GM23338 (cell line): ENCODE measurements at regions not wholly inside any gene's neighbourhood (a gene's known extent, or its start where the extent isn't known, plus 50 kb on each side); places are given as distances from the start of the nearest gene placed in this dataset.

ENCODE experiments used
- ATAC-seq: fragments of 200-7000 bp; cut with Tn5 transposase; 3 replicates; pipeline ENCODE4 v1.9.1; 2020
- DNase-seq: peaks from one replicate; pipeline ENCODE4 v3.0.0-alpha.2; 2015; ENCODE audit warnings: low spot score
- H2AFZ ChIP-seq: fragments of 200-600 bp; sonication (generic); 2 replicates; pipeline ENCODE4 v1.8.0; 2016; ENCODE audit warnings: antibody characterized with exemption, mild to moderate bottlenecking, moderate library complexity
- H3F3A ChIP-seq: fragments of 200-600 bp; sonication (generic); replicated peaks from 2 replicates; pipeline ENCODE4 v1.8.0; 2017; ENCODE audit warnings: antibody characterized with exemption, mixed run types, low read depth
- H3K27ac ChIP-seq: fragments of 200-600 bp; sonication (generic); 2 replicates; pipeline ENCODE4 v1.6.1; 2016; ENCODE audit warnings: low read depth
- H3K27me3 ChIP-seq: fragments of 200-600 bp; sonication (generic); 2 replicates; pipeline ENCODE4 v1.8.0; 2016; ENCODE audit warnings: mild to moderate bottlenecking, mixed run types, moderate library complexity; ENCODE audit not compliant: insufficient read depth
- H3K36me3 ChIP-seq: fragments of 200-600 bp; sonication (generic); 2 replicates; pipeline ENCODE4 v1.8.0; 2016; ENCODE audit warnings: mild to moderate bottlenecking; ENCODE audit not compliant: insufficient read depth
- H3K4me1 ChIP-seq: fragments of 200-600 bp; sonication (generic); 2 replicates; pipeline ENCODE4 v1.8.0; 2016; ENCODE audit warnings: mild to moderate bottlenecking, moderate library complexity; ENCODE audit not compliant: insufficient read depth
- H3K4me2 ChIP-seq: fragments of 200-600 bp; sonication (generic); 2 replicates; pipeline ENCODE4 v1.7.1; 2017; ENCODE audit warnings: mixed run types
- H3K4me3 ChIP-seq: fragments of 200-600 bp; sonication (generic); 2 replicates; pipeline ENCODE4 v1.6.1; 2016; ENCODE audit warnings: mixed run types
- H3K79me2 ChIP-seq: fragments of 200-600 bp; sonication (generic); replicated peaks from 2 replicates; pipeline ENCODE4 v1.8.0; 2017; ENCODE audit warnings: mild to moderate bottlenecking; ENCODE audit not compliant: insufficient read depth
- H3K9me2 ChIP-seq: fragments of 200-600 bp; sonication (generic); 2 replicates; pipeline ENCODE4 v1.8.0; 2017; ENCODE audit not compliant: insufficient read depth
- H4K20me1 ChIP-seq: fragments of 200-600 bp; sonication (generic); replicated peaks from 2 replicates; pipeline ENCODE4 v1.8.0; 2017; ENCODE audit warnings: mild to moderate bottlenecking; ENCODE audit not compliant: insufficient read depth
- H3K27ac Mint-ChIP-seq: 2 replicates; pipeline ENCODE4 v1.8.0; 2020; ENCODE audit warnings: inconsistent platforms, mild to moderate bottlenecking, moderate library complexity, mixed read lengths
- H3K27me3 Mint-ChIP-seq: 3 replicates; pipeline ENCODE4 v1.8.0; 2022; ENCODE audit warnings: low read depth, mild to moderate bottlenecking, moderate library complexity, mixed read lengths, inconsistent platforms; ENCODE audit not compliant: insufficient read depth, poor library complexity
- H3K36me3 Mint-ChIP-seq: 3 replicates; pipeline ENCODE4 v1.8.0; 2021; ENCODE audit warnings: low read depth, mild to moderate bottlenecking, inconsistent platforms, moderate library complexity, mixed read lengths
- H3K4me1 Mint-ChIP-seq: 3 replicates; pipeline ENCODE4 v1.8.0; 2020; ENCODE audit warnings: mild to moderate bottlenecking, inconsistent platforms, mixed read lengths
- H3K4me3 Mint-ChIP-seq: 3 replicates; pipeline ENCODE4 v1.8.0; 2021; ENCODE audit warnings: moderate library complexity, mild to moderate bottlenecking, inconsistent platforms, mixed read lengths
- H3K9me3 Mint-ChIP-seq: 3 replicates; pipeline ENCODE4 v1.8.0; 2020; ENCODE audit warnings: moderate library complexity, mild to moderate bottlenecking, inconsistent platforms, mixed read lengths
- NANOG ChIP-seq: IDR thresholded peaks from 2 replicates; pipeline ENCODE4 v1.6.1; 2016; ENCODE audit warnings: antibody characterized with exemption, borderline replicate concordance
- POLR2AphosphoS5 ChIP-seq: IDR thresholded peaks from 2 replicates; pipeline ENCODE4 v1.6.1; 2016; ENCODE audit warnings: antibody characterized with exemption, low read depth
- STAT1 ChIP-seq: IDR thresholded peaks from one replicate; pipeline ENCODE4 v1.6.1; 2016; ENCODE audit warnings: antibody characterized with exemption; ENCODE audit not compliant: unreplicated experiment
- ZNF114 ChIP-seq: fragments of 250-450 bp; sonication (Bioruptor Pico); IDR thresholded peaks from 2 replicates; pipeline ENCODE4 v1.5.0; 2020; ENCODE audit warnings: mild to moderate bottlenecking, moderate library complexity
- TF ChIP-seq, protein P1 (sequence below), 2 experiments: fragments of 200-600 bp in 1 of 2; sonication (generic) in 1 of 2; conservative IDR thresholded peaks; 2 replicates each; pipeline versions ENCODE4 v1.5.1 to v1.6.1; 2016 to 2017; ENCODE audit warnings: antibody characterized with exemption in 2 of 2, low read depth in 2 of 2, mild to moderate bottlenecking in 2 of 2, moderate library complexity in 1 of 2
- TF ChIP-seq, protein P2 (sequence below): IDR thresholded peaks from 2 replicates; pipeline ENCODE4 v1.6.1; 2016; ENCODE audit warnings: antibody characterized with exemption
- TF ChIP-seq, protein P3 (sequence below): IDR thresholded peaks from one replicate; pipeline ENCODE4 v1.6.1; 2018; ENCODE audit warnings: antibody characterized with exemption; ENCODE audit not compliant: unreplicated experiment
- TF ChIP-seq, protein P4 (sequence below): fragments of 250-450 bp; sonication (Bioruptor Pico); IDR thresholded peaks from 2 replicates; pipeline ENCODE4 v1.5.0; 2020; ENCODE audit warnings: mild to moderate bottlenecking, moderate library complexity

DNA sequence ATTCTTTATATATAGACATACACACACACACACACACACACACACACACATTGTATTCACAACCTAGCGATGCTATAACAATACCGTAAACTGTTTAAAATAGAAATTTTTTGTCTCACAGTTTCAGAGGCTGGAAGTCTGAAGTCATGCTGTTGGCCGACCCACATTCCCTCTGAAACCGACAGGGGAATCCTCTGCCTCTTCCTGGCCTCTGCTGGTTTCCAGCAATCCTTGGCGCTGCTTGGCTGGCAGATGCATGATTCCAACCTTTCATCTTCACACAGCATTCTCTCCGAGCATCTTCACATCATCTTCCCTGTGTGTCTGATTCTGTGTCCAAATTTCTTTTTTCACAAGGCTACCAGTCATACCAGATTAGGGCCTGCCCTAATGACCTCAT is 94.8 kb downstream of the CCDC71L start (continued):
- TF ChIP-seq, protein P1, sequence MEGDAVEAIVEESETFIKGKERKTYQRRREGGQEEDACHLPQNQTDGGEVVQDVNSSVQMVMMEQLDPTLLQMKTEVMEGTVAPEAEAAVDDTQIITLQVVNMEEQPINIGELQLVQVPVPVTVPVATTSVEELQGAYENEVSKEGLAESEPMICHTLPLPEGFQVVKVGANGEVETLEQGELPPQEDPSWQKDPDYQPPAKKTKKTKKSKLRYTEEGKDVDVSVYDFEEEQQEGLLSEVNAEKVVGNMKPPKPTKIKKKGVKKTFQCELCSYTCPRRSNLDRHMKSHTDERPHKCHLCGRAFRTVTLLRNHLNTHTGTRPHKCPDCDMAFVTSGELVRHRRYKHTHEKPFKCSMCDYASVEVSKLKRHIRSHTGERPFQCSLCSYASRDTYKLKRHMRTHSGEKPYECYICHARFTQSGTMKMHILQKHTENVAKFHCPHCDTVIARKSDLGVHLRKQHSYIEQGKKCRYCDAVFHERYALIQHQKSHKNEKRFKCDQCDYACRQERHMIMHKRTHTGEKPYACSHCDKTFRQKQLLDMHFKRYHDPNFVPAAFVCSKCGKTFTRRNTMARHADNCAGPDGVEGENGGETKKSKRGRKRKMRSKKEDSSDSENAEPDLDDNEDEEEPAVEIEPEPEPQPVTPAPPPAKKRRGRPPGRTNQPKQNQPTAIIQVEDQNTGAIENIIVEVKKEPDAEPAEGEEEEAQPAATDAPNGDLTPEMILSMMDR (conservative IDR thresholded peaks at IDR 0.05; ENCODE audit: low read depth in 2 of 2), result no peak
- TF ChIP-seq, protein P2, sequence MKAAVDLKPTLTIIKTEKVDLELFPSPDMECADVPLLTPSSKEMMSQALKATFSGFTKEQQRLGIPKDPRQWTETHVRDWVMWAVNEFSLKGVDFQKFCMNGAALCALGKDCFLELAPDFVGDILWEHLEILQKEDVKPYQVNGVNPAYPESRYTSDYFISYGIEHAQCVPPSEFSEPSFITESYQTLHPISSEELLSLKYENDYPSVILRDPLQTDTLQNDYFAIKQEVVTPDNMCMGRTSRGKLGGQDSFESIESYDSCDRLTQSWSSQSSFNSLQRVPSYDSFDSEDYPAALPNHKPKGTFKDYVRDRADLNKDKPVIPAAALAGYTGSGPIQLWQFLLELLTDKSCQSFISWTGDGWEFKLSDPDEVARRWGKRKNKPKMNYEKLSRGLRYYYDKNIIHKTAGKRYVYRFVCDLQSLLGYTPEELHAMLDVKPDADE, result no peak
- TF ChIP-seq, protein P3, sequence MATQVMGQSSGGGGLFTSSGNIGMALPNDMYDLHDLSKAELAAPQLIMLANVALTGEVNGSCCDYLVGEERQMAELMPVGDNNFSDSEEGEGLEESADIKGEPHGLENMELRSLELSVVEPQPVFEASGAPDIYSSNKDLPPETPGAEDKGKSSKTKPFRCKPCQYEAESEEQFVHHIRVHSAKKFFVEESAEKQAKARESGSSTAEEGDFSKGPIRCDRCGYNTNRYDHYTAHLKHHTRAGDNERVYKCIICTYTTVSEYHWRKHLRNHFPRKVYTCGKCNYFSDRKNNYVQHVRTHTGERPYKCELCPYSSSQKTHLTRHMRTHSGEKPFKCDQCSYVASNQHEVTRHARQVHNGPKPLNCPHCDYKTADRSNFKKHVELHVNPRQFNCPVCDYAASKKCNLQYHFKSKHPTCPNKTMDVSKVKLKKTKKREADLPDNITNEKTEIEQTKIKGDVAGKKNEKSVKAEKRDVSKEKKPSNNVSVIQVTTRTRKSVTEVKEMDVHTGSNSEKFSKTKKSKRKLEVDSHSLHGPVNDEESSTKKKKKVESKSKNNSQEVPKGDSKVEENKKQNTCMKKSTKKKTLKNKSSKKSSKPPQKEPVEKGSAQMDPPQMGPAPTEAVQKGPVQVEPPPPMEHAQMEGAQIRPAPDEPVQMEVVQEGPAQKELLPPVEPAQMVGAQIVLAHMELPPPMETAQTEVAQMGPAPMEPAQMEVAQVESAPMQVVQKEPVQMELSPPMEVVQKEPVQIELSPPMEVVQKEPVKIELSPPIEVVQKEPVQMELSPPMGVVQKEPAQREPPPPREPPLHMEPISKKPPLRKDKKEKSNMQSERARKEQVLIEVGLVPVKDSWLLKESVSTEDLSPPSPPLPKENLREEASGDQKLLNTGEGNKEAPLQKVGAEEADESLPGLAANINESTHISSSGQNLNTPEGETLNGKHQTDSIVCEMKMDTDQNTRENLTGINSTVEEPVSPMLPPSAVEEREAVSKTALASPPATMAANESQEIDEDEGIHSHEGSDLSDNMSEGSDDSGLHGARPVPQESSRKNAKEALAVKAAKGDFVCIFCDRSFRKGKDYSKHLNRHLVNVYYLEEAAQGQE, result no peak

DNA sequence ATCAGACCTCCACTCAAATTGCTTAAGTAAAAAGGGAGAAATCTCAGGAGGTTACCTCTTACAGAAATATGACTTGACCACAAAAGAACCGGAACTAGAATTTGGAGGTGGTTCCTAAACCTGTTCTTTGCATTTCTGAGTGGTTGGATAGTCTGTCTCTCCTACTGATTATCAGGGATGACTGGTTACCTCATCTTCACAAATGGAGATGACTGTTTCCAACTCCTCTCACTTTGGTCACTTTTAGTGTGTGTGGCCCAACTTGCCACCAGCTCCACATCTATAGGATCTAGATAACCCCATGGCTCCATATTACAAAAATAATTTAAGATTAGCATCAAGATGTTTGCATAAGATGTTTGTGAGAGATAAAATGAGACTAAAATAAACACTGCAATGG is 95.5 kb downstream of the CCDC71L start:
- no peak overlapping the region for H2AFZ ChIP-seq
- no peaks in the 10 kb centered on the region for H3K27me3 ChIP-seq
- Mint-ChIP-seq H3K4me1 (peaks cover 10% of the 10 kb centered on the region), H3K27ac (no peak overlapping the region), H3K27me3 (peaks cover 3% of the 10 kb centered on the region), H3K4me3 (no peak overlapping the region), H3K36me3 (peaks cover 16% of the 10 kb centered on the region), H3K9me3 (peaks cover 14% of the 10 kb centered on the region)
- H3F3A ChIP-seq, result no peaks in the 10 kb centered on the region
- ATAC-seq, result no peak
- H3K4me1 ChIP-seq, result peaks cover 5% of the 10 kb centered on the region; the same call in 1 of the 2 replicates
- no peaks in the 10 kb centered on the region for H3K36me3 ChIP-seq
- no peak overlapping the region for H3K4me2 ChIP-seq
- H4K20me1 ChIP-seq, result no peaks in the 10 kb centered on the region
- H3K9me2 ChIP-seq, result peaks cover 18% of the 10 kb centered on the region
- no peak for DNase-seq
- no peaks in the 10 kb centered on the region for H3K79me2 ChIP-seq
- no peak overlapping the region for H3K27ac ChIP-seq
- no peak overlapping the region for H3K4me3 ChIP-seq
- no peak for TF ChIP-seq STAT1
- TF ChIP-seq ZNF114 (CRISPR knock-in tag), result no peak
- TF ChIP-seq, protein P1 (conservative IDR thresholded peaks at IDR 0.05; ENCODE audit: low read depth in 2 of 2), result no peak
- TF ChIP-seq, protein P2, result no peak
- TF ChIP-seq POLR2AphosphoS5, result no peak
- no peak for TF ChIP-seq NANOG
- TF ChIP-seq, protein P4, sequence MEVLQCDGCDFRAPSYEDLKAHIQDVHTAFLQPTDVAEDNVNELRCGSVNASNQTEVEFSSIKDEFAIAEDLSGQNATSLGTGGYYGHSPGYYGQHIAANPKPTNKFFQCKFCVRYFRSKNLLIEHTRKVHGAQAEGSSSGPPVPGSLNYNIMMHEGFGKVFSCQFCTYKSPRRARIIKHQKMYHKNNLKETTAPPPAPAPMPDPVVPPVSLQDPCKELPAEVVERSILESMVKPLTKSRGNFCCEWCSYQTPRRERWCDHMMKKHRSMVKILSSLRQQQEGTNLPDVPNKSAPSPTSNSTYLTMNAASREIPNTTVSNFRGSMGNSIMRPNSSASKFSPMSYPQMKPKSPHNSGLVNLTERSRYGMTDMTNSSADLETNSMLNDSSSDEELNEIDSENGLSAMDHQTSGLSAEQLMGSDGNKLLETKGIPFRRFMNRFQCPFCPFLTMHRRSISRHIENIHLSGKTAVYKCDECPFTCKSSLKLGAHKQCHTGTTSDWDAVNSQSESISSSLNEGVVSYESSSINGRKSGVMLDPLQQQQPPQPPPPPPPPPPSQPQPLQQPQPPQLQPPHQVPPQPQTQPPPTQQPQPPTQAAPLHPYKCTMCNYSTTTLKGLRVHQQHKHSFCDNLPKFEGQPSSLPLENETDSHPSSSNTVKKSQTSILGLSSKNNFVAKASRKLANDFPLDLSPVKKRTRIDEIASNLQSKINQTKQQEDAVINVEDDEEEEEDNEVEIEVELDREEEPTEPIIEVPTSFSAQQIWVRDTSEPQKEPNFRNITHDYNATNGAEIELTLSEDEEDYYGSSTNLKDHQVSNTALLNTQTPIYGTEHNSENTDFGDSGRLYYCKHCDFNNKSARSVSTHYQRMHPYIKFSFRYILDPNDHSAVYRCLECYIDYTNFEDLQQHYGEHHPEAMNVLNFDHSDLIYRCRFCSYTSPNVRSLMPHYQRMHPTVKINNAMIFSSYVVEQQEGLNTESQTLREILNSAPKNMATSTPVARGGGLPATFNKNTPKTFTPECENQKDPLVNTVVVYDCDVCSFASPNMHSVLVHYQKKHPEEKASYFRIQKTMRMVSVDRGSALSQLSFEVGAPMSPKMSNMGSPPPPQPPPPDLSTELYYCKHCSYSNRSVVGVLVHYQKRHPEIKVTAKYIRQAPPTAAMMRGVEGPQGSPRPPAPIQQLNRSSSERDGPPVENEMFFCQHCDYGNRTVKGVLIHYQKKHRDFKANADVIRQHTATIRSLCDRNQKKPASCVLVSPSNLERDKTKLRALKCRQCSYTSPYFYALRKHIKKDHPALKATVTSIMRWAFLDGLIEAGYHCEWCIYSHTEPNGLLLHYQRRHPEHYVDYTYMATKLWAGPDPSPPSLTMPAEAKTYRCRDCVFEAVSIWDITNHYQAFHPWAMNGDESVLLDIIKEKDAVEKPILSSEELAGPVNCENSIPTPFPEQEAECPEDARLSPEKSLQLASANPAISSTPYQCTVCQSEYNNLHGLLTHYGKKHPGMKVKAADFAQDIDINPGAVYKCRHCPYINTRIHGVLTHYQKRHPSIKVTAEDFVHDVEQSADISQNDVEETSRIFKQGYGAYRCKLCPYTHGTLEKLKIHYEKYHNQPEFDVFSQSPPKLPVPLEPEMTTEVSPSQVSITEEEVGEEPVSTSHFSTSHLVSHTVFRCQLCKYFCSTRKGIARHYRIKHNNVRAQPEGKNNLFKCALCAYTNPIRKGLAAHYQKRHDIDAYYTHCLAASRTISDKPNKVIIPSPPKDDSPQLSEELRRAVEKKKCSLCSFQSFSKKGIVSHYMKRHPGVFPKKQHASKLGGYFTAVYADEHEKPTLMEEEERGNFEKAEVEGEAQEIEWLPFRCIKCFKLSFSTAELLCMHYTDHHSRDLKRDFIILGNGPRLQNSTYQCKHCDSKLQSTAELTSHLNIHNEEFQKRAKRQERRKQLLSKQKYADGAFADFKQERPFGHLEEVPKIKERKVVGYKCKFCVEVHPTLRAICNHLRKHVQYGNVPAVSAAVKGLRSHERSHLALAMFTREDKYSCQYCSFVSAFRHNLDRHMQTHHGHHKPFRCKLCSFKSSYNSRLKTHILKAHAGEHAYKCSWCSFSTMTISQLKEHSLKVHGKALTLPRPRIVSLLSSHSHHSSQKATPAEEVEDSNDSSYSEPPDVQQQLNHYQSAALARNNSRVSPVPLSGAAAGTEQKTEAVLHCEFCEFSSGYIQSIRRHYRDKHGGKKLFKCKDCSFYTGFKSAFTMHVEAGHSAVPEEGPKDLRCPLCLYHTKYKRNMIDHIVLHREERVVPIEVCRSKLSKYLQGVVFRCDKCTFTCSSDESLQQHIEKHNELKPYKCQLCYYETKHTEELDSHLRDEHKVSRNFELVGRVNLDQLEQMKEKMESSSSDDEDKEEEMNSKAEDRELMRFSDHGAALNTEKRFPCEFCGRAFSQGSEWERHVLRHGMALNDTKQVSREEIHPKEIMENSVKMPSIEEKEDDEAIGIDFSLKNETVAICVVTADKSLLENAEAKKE (CRISPR knock-in tag), result no peak
